IMR-90 (cell line): ENCODE measurements at regions not wholly inside any gene's neighbourhood (a gene's known extent, or its start where the extent isn't known, plus 50 kb on each side); places are given as distances from the start of the nearest gene placed in this dataset.
A peak's percentile ranks its signal among the peaks of the same experiment; 100 is the strongest.

Source experiments
- ATAC-seq: fragments of 200-7000 bp; cut with Tn5 transposase; 2 replicates; pipeline ENCODE4 v1.9.1; 2020; ENCODE audit warnings: low read depth, mild to moderate bottlenecking, moderate library complexity
- BruUV-seq: library from RNA; stranded (reverse); fragments of 400-500 nt; replicated peaks from 2 replicates; lab custom pipeline; 2021; lab: Mats Ljungman, UMichigan
- CTCF ChIA-PET: fragments of 300-600 bp; formaldehyde crosslinking; extraction: SDS; loops from one replicate; lab custom pipeline; 2021; ENCODE audit warnings: antibody characterized with exemption; lab: Yijun Ruan, JAX
- POLR2A ChIA-PET: fragments of 300-600 bp; sonication (Branson Sonifier 250); formaldehyde crosslinking; loops from one replicate; lab custom pipeline; 2022; ENCODE audit warnings: antibody characterized with exemption; ENCODE audit not compliant: unreplicated experiment; lab: Charles Lee
- DNase-seq: peaks from one replicate; pipeline ENCODE4 v3.0.0; 2013
- H2AFZ ChIP-seq: replicated peaks from 2 replicates; pipeline ENCODE3; 2013; ENCODE audit warnings: low read length, mild to moderate bottlenecking; ENCODE audit not compliant: poor library complexity
- H2AK5ac ChIP-seq: 2 replicates; pipeline ENCODE4 v1.6.1; 2013; ENCODE audit warnings: low read depth, low read length, inconsistent platforms
- H2AK9ac ChIP-seq: replicated peaks from 2 replicates; pipeline ENCODE3; 2013; ENCODE audit warnings: mild to moderate bottlenecking, low read depth, low read length, moderate library complexity; ENCODE audit not compliant: poor library complexity
- H2BK120ac ChIP-seq: 2 replicates; pipeline ENCODE4 v1.6.1; 2013; ENCODE audit warnings: low read depth, low read length, inconsistent platforms
- H2BK15ac ChIP-seq: 3 replicates; pipeline ENCODE4 v1.6.1; 2013; ENCODE audit warnings: low read depth, low read length, inconsistent platforms
- H2BK20ac ChIP-seq: 2 replicates; pipeline ENCODE4 v1.6.1; 2013; ENCODE audit warnings: low read depth, mild to moderate bottlenecking, inconsistent platforms, low read length, moderate library complexity
- H2BK5ac ChIP-seq: 2 replicates; pipeline ENCODE4 v1.6.1; 2013; ENCODE audit warnings: mild to moderate bottlenecking, low read depth, low read length, inconsistent platforms; ENCODE audit not compliant: poor library complexity, severe bottlenecking
- H3K14ac ChIP-seq: replicated peaks from 2 replicates; pipeline ENCODE4 v1.6.1; 2013; ENCODE audit warnings: low read depth, low read length, inconsistent platforms
- H3K18ac ChIP-seq: 2 replicates; pipeline ENCODE4 v1.6.1; 2013; ENCODE audit warnings: low read depth, low read length, control low read depth
- H3K23ac ChIP-seq: 2 replicates; pipeline ENCODE4 v1.6.1; 2013; ENCODE audit warnings: low read depth, low read length, inconsistent platforms
- H3K27ac ChIP-seq: 2 replicates; pipeline ENCODE4 v1.5.1; 2013; ENCODE audit warnings: mild to moderate bottlenecking, control low read depth, low read length; ENCODE audit not compliant: insufficient read depth
- H3K27me3 ChIP-seq: 2 replicates; pipeline ENCODE4 v1.6.1; 2013; ENCODE audit warnings: low read length; ENCODE audit not compliant: control insufficient read depth, insufficient read depth
- H3K36me3 ChIP-seq: 2 replicates; pipeline ENCODE4 v1.6.1; 2013; ENCODE audit warnings: low read length, mixed read lengths; ENCODE audit not compliant: control insufficient read depth, insufficient read depth
- H3K4ac ChIP-seq: 2 replicates; pipeline ENCODE4 v1.6.1; 2013; ENCODE audit warnings: low read depth, low read length, inconsistent platforms
- H3K4me1 ChIP-seq: 2 replicates; pipeline ENCODE4 v1.6.1; 2013; ENCODE audit warnings: low read length, mixed read lengths; ENCODE audit not compliant: control insufficient read depth, insufficient read depth
- H3K4me2 ChIP-seq: 2 replicates; pipeline ENCODE4 v1.6.1; 2013; ENCODE audit warnings: low read depth, mild to moderate bottlenecking, control low read depth, low read length, moderate library complexity
- H3K4me3 ChIP-seq: 2 replicates; pipeline ENCODE4 v1.5.1; 2013; ENCODE audit warnings: low read depth, mild to moderate bottlenecking, control low read depth, low read length, moderate library complexity; ENCODE audit not compliant: insufficient read depth
- H3K56ac ChIP-seq: 2 replicates; pipeline ENCODE4 v1.6.1; 2013; ENCODE audit warnings: low read length, inconsistent platforms; ENCODE audit not compliant: insufficient read depth; ENCODE audit errors: extremely low read depth
- H3K79me1 ChIP-seq, 2 experiments: 2 replicates each; pipeline ENCODE4 v1.6.1; 2013; ENCODE audit warnings: low read length in 2 of 2, inconsistent platforms in 1 of 2, low read depth in 1 of 2
- H3K9ac ChIP-seq: 2 replicates; pipeline ENCODE4 v1.6.1; 2013; ENCODE audit warnings: low read depth, low read length, control low read depth
- H3K9me1 ChIP-seq: 2 replicates; pipeline ENCODE4 v1.6.1; 2013; ENCODE audit warnings: low read length, inconsistent platforms; ENCODE audit not compliant: insufficient read depth
- H3K9me3 ChIP-seq: 2 replicates; pipeline ENCODE4 v1.6.1; 2013; ENCODE audit warnings: low read length; ENCODE audit not compliant: control insufficient read depth, insufficient read depth
- H4K20me1 ChIP-seq: 2 replicates; pipeline ENCODE4 v1.6.1; 2013; ENCODE audit warnings: low read length, inconsistent platforms; ENCODE audit not compliant: insufficient read depth
- H4K5ac ChIP-seq: 2 replicates; pipeline ENCODE4 v1.6.1; 2013; ENCODE audit warnings: mild to moderate bottlenecking, low read depth, low read length, control low read depth
- H4K8ac ChIP-seq, 2 experiments: 2 replicates each; pipeline ENCODE4 v1.6.1; 2013; ENCODE audit warnings: low read depth in 2 of 2, low read length in 2 of 2, control low read depth in 1 of 2, inconsistent platforms in 1 of 2
- H4K91ac ChIP-seq: 2 replicates; pipeline ENCODE4 v1.6.1; 2013; ENCODE audit warnings: low read depth, low read length, inconsistent platforms; ENCODE audit not compliant: insufficient read depth
- BHLHE40 ChIP-seq: fragments of 150-350 bp; IDR thresholded peaks from 2 replicates; pipeline ENCODE4 v1.6.1; 2016; ENCODE audit warnings: mild to moderate bottlenecking, low read depth, low read length
- CHD1 ChIP-seq: IDR thresholded peaks from 2 replicates; pipeline ENCODE4 v1.6.1; 2012; ENCODE audit warnings: low read depth, low read length, improper control_type of control experiment
- CTCF ChIP-seq: conservative IDR thresholded peaks from 2 replicates; pipeline ENCODE4 v1.5.1; 2012; ENCODE audit warnings: mild to moderate bottlenecking, low read depth, low read length, improper control_type of control experiment
- ELK1 ChIP-seq: fragments of 150-350 bp; IDR thresholded peaks from 2 replicates; pipeline ENCODE4 v1.6.1; 2016; ENCODE audit warnings: low read depth, mild to moderate bottlenecking, low read length, moderate library complexity, borderline replicate concordance
- MAFK ChIP-seq: IDR thresholded peaks from 2 replicates; pipeline ENCODE4 v1.6.1; 2012; ENCODE audit warnings: low read depth, low read length, improper control_type of control experiment
- MXI1 ChIP-seq: IDR thresholded peaks from 2 replicates; pipeline ENCODE4 v1.6.1; 2012; ENCODE audit warnings: low read depth, mild to moderate bottlenecking, low read length, moderate library complexity, borderline replicate concordance
- NFE2L2 ChIP-seq: fragments of 150-350 bp; IDR thresholded peaks from 2 replicates; pipeline ENCODE4 v1.6.1; 2016; ENCODE audit warnings: low read depth, mild to moderate bottlenecking, low read length
- RAD21 ChIP-seq: IDR thresholded peaks from 2 replicates; pipeline ENCODE4 v1.6.1; 2012; ENCODE audit warnings: low read length, improper control_type of control experiment
- RCOR1 ChIP-seq: IDR thresholded peaks from 2 replicates; pipeline ENCODE4 v1.6.1; 2012; ENCODE audit warnings: mild to moderate bottlenecking, low read length, improper control_type of control experiment; ENCODE audit not compliant: insufficient replicate concordance
- RFX5 ChIP-seq: IDR thresholded peaks from 2 replicates; pipeline ENCODE4 v1.8.0; 2012; ENCODE audit warnings: low read depth, mild to moderate bottlenecking, low read length, moderate library complexity
- WGBS, 2 experiments: methylation state at CpG; one replicate each; pipeline versions ENCODE4 v1.1.5 to v1.1.7; 2013; ENCODE audit warnings: missing lambda C conversion rate in 2 of 2; ENCODE audit not compliant: insufficient read length in 1 of 2; ENCODE audit errors: extremely low coverage in 2 of 2; 5-methylcytosine and 5-hydroxymethylcytosine counted together
- dilution Hi-C: fragments of 300-500 bp; cut with HindIII; formaldehyde crosslinking; loops from one replicate; pipeline ENCODE4 v1.14.3; 2018; ENCODE audit warnings: low sequenced_read_pairs; ENCODE audit not compliant: unreplicated experiment
- in situ Hi-C: fragments of 300-500 bp; cut with MboI; formaldehyde crosslinking; loops from 3 replicates; pipeline ENCODE4 v1.14.3; 2019; ENCODE audit warnings: low sequenced_read_pairs, inconsistent platforms, mixed read lengths
- intact Hi-C: fragments of 100-400 bp; cut with micrococcal nuclease; formaldehyde crosslinking; loops from 2 replicates; pipeline ENCODE4 v1.10.0; 2022
- TF ChIP-seq, protein P1 (sequence below): fragments of 150-350 bp; IDR thresholded peaks from 2 replicates; pipeline ENCODE4 v1.6.1; 2017; ENCODE audit warnings: mild to moderate bottlenecking, antibody characterized with exemption, low read length, low read depth

- H2AFZ ChIP-seq = peak overlapping the region; percentile 21
- no peak overlapping the region for H3K14ac ChIP-seq
- H3K36me3 ChIP-seq = no peaks in the 10 kb centered on the region
- H3K9me3 ChIP-seq = peaks cover 4% of the 10 kb centered on the region; the same call in 1 of the 2 replicates
- H2BK120ac ChIP-seq = no peak overlapping the region
- ATAC-seq (no peak), DNase-seq (no peak)
- BruUV-seq = no TSS peak
- H3K9ac ChIP-seq = no peak overlapping the region
- H2BK20ac ChIP-seq = no peak overlapping the region
- no peak overlapping the region for H2BK15ac ChIP-seq
- H2BK5ac ChIP-seq = no peak overlapping the region
- no peak overlapping the region for H3K4me2 ChIP-seq
- in situ Hi-C loops (no loop called here), dilution Hi-C loops (no loop called here), intact Hi-C loops (no loop called here)
- H2AK5ac ChIP-seq = no peak overlapping the region
- H3K4ac ChIP-seq = no peak overlapping the region
- H3K23ac ChIP-seq = no peak overlapping the region
- no peaks in the 10 kb centered on the region for H4K20me1 ChIP-seq
- POLR2A ChIA-PET = no interaction called here
- no peak overlapping the region for H3K18ac ChIP-seq
- no peak overlapping the region for H3K27ac ChIP-seq
- H3K27me3 ChIP-seq = peaks cover 26% of the 10 kb centered on the region
- H3K4me3 ChIP-seq = no peak overlapping the region
- H3K4me1 ChIP-seq = no peaks in the 10 kb centered on the region
- no peaks in the 10 kb centered on the region for H3K9me1 ChIP-seq
- TF ChIP-seq NFE2L2 (no peak), ELK1 (no peak), RFX5 (no peak), MXI1 (no peak), BHLHE40 (no peak), CHD1 (no peak), CTCF (no peak), RCOR1 (no peak), RAD21 (no peak), MAFK (no peak)
- TF ChIP-seq, protein P1, sequence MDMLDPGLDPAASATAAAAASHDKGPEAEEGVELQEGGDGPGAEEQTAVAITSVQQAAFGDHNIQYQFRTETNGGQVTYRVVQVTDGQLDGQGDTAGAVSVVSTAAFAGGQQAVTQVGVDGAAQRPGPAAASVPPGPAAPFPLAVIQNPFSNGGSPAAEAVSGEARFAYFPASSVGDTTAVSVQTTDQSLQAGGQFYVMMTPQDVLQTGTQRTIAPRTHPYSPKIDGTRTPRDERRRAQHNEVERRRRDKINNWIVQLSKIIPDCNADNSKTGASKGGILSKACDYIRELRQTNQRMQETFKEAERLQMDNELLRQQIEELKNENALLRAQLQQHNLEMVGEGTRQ = no peak
- CTCF ChIA-PET = no interaction called here
- H3K56ac ChIP-seq = no peak overlapping the region
- H2AK9ac ChIP-seq = no peak overlapping the region
- H4K8ac ChIP-seq = no peak overlapping the region
- WGBS, 2 experiments = 50% methylated on average over 1 of the region's 3 CpGs; no CpG with 5 or more reads in 1 of the 2 experiments
- no peak overlapping the region for H4K91ac ChIP-seq
- H4K5ac ChIP-seq = no peak overlapping the region
- H3K79me1 ChIP-seq = no peaks in the 10 kb centered on the region
Measured at GRCh38 chr11:11095831-11096723, 238.2 kb upstream of the ZBED5 start.
